ENCODE measurements at regions not wholly inside any gene's neighbourhood (a gene's known extent, or its start where the extent isn't known, plus 50 kb on each side); places are given as distances from the start of the nearest gene placed in this dataset.

- no peak overlapping the region for H3K4me3 ChIP-seq (ENCODE audit: control insufficient read depth, low read depth, low read length)
- no peak for DNase-seq (ENCODE audit: low read depth)
- no peak for TF ChIP-seq CTCF (IDR thresholded peaks at IDR 0.05; ENCODE audit: control insufficient read depth, insufficient read depth, low read depth, low read length, missing control alignments)
Observed at GRCh38 chr5:174412374-174412773, 312.0 kb upstream of the MSX2 start.

- DNase-seq (ENCODE audit: low read depth), result no peak
- TF ChIP-seq CTCF (IDR thresholded peaks at IDR 0.05; ENCODE audit: control insufficient read depth, insufficient read depth, low read depth, low read length, missing control alignments), result no peak
- no peak overlapping the region for H3K4me3 ChIP-seq (ENCODE audit: control insufficient read depth, low read depth, low read length)
Observed at GRCh38 chr5:174412941-174413340, 311.4 kb upstream of the MSX2 start.

GRCh38 chr5:174413567-174414314 lies 310.6 kb upstream of the MSX2 start:
- H3K4me3 ChIP-seq (ENCODE audit: control insufficient read depth, low read depth, low read length), result no peak overlapping the region
- peak; percentile 24 for DNase-seq (ENCODE audit: low read depth)
- TF ChIP-seq CTCF (IDR thresholded peaks at IDR 0.05; ENCODE audit: control insufficient read depth, insufficient read depth, low read depth, low read length, missing control alignments), result no peak

GRCh38 chr5:174414315-174414710 lies 310.1 kb upstream of the MSX2 start:
- TF ChIP-seq CTCF (IDR thresholded peaks at IDR 0.05; ENCODE audit: control insufficient read depth, insufficient read depth, low read depth, low read length, missing control alignments), result no peak
- no peak for DNase-seq (ENCODE audit: low read depth)
- no peak overlapping the region for H3K4me3 ChIP-seq (ENCODE audit: control insufficient read depth, low read depth, low read length)

GRCh38 chr5:174418809-174419539 lies 305.4 kb upstream of the MSX2 start:
- TF ChIP-seq CTCF (IDR thresholded peaks at IDR 0.05; ENCODE audit: control insufficient read depth, insufficient read depth, low read depth, low read length, missing control alignments), result no peak
- DNase-seq (ENCODE audit: low read depth), result no peak
- peak overlapping the region; percentile 26 for H3K4me3 ChIP-seq (ENCODE audit: control insufficient read depth, low read depth, low read length)

- H3K4me3 ChIP-seq (ENCODE audit: control insufficient read depth, low read depth, low read length), result no peak overlapping the region
- peak; percentile 97 for TF ChIP-seq CTCF (IDR thresholded peaks at IDR 0.05; ENCODE audit: control insufficient read depth, insufficient read depth, low read depth, low read length, missing control alignments)
- peak; percentile 78 for DNase-seq (ENCODE audit: low read depth)
Observed at GRCh38 chr5:174419540-174420132, 304.7 kb upstream of the MSX2 start.

All from AG09309 (cell line).